ENCODE measurements at regions not wholly inside any gene's neighbourhood (a gene's known extent, or its start where the extent isn't known, plus 50 kb on each side); places are given as distances from the start of the nearest gene placed in this dataset. TPM values are rescaled to one million over a fixed set of nuclear protein-coding genes. Genes with fewer than 3 reads are reported as not detected.

DNA sequence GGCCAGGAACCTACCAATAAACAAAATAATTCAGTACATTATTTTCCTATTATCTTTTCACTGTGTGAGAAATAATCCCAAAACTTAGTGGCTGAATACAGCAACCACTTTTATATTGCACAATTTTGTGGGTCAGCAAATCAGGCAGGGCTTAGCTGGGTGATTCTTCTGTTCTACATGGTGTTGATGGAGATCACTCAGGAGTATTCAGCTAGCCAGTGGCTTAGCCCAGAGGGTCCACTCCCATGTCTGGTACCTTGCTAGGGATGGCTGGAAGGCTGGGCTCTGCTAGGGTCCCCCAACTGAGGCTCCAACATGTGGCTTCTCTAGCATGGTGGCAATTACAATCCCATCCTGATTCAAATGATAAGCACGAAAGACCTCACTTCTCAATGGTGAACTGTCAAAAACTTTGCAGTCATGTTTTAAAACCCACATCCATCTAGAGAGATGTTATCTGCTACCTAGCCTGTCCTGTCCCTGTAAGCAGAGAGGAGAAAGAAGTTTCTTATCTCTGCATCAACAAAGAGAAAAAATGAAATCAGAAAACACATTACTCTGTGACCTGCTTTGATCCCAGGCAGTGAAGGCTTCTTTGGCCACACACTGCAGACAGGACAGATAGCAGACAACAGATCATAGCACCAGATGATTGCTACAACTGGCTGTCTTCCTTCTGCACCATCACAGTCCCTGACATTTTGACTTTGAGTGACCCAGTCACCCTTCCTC, 51.0 kb upstream of the MYL2 start (continued):
- TF ChIP-seq CTBP2 (IDR thresholded peaks at IDR 0.05; ENCODE audit: borderline replicate concordance, insufficient read depth, insufficient read length, low read length) (no peak), TCF12 (IDR thresholded peaks at IDR 0.05; ENCODE audit: low read depth, low read length) (no peak), JUND (IDR thresholded peaks at IDR 0.05; ENCODE audit: low read length) (no peak), HDAC2 (IDR thresholded peaks at IDR 0.05; ENCODE audit: borderline replicate concordance in 1 of 2, low read depth in 2 of 2, low read length in 2 of 2) (no peak), KDM4A (IDR thresholded peaks at IDR 0.05; ENCODE audit: low read depth, low read length, severe bottlenecking) (no peak), RFX5 (IDR thresholded peaks at IDR 0.05; ENCODE audit: borderline replicate concordance, low read depth, low read length) (no peak), SIRT6 (IDR thresholded peaks at IDR 0.05; ENCODE audit: low read length) (no peak), POLR2A (IDR thresholded peaks at IDR 0.05; ENCODE audit: control extremely low read depth in 1 of 2, low read depth in 2 of 2, low read length in 2 of 2) (no peak)
- TF ChIP-seq, protein P1, sequence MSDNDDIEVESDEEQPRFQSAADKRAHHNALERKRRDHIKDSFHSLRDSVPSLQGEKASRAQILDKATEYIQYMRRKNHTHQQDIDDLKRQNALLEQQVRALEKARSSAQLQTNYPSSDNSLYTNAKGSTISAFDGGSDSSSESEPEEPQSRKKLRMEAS (IDR thresholded peaks at IDR 0.05), result no peak

Small RNA genes in the stretch of these regions (microRNA-seq; reads per million reads assigned to microRNA genes)
- 0 reads per million in 2 experiments for gene MIR6760 (ENCODE audit: borderline microRNAs expressed in 2 of 2, borderline number of aligned reads in 2 of 2, borderline replicate concordance in 1 of 2)

Small RNA genes in the stretch of these regions (small RNA-seq; reads per million reads assigned to genes)
- not detected for gene MIR6760 (ENCODE audit: insufficient read depth)
